HEK293 (cell line): ENCODE measurements at regions not wholly inside any gene's neighbourhood (a gene's known extent, or its start where the extent isn't known, plus 50 kb on each side); places are given as distances from the start of the nearest gene placed in this dataset.

ENCODE experiments used
- CTCF ChIP-seq: fragments of 450-650 bp; formaldehyde crosslinking; IDR thresholded peaks from 2 replicates; pipeline ENCODE4 v1.5.1; 2016; ENCODE audit warnings: missing biosample characterization, missing genetic modification characterization
- TCF7L2 ChIP-seq: IDR thresholded peaks from 2 replicates; pipeline ENCODE4 v1.6.1; 2011; ENCODE audit warnings: low read depth, mild to moderate bottlenecking, inconsistent platforms, low read length, moderate library complexity, borderline replicate concordance
- YY1 ChIP-seq: fragments of 450-650 bp; formaldehyde crosslinking; IDR thresholded peaks from 2 replicates; pipeline ENCODE4 v1.5.1; 2018; ENCODE audit warnings: missing biosample characterization, missing genetic modification characterization
- ZBTB7A ChIP-seq: fragments of 450-650 bp; formaldehyde crosslinking; IDR thresholded peaks from 2 replicates; pipeline ENCODE4 v1.5.1; 2016; ENCODE audit warnings: low read depth, missing biosample characterization, missing genetic modification characterization
- ZNF121 ChIP-seq: fragments of 450-650 bp; formaldehyde crosslinking; IDR thresholded peaks from 2 replicates; pipeline ENCODE4 v1.5.1; 2016; ENCODE audit warnings: missing biosample characterization, missing genetic modification characterization
- ZNF558 ChIP-seq: fragments of 450-650 bp; formaldehyde crosslinking; IDR thresholded peaks from 2 replicates; pipeline ENCODE4 v1.5.1; 2016; ENCODE audit warnings: missing biosample characterization, missing genetic modification characterization
- TF ChIP-seq, protein P1 (sequence below): fragments of 450-650 bp; formaldehyde crosslinking; IDR thresholded peaks from 2 replicates; pipeline ENCODE4 v1.5.1; 2016; ENCODE audit warnings: missing biosample characterization, missing genetic modification characterization
- TF ChIP-seq, protein P2 (sequence below): fragments of 450-650 bp; formaldehyde crosslinking; IDR thresholded peaks from 2 replicates; pipeline ENCODE4 v1.5.1; 2016; ENCODE audit warnings: missing biosample characterization, missing genetic modification characterization, low read depth

DNA sequence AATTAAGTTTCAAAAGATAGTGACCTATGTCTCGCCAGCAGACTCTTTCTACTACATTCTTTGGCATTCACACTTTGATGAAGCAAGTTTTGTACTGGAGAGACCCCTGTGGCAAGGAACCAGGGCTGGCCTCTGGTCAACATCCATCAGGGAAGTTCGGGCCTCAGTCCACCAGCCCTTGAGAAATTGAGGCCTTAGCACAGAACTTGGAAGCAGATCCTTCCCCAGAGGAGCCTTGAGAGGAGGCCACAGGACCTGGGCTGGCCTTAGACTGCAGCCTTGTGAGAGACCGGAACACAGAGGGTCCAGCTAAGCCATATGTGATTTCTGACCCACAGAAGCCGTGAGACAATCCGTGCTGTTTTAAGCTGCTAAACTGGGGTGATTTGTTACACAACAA is 317.9 kb downstream of the ZSWIM6 start:
- TF ChIP-seq YY1 (tag by site-specific recombination) (no peak), ZNF121 (tag by site-specific recombination) (no peak), CTCF (tag by site-specific recombination) (no peak), ZNF558 (no peak), TCF7L2 (no peak), ZBTB7A (tag by site-specific recombination) (no peak)
- TF ChIP-seq, protein P1, sequence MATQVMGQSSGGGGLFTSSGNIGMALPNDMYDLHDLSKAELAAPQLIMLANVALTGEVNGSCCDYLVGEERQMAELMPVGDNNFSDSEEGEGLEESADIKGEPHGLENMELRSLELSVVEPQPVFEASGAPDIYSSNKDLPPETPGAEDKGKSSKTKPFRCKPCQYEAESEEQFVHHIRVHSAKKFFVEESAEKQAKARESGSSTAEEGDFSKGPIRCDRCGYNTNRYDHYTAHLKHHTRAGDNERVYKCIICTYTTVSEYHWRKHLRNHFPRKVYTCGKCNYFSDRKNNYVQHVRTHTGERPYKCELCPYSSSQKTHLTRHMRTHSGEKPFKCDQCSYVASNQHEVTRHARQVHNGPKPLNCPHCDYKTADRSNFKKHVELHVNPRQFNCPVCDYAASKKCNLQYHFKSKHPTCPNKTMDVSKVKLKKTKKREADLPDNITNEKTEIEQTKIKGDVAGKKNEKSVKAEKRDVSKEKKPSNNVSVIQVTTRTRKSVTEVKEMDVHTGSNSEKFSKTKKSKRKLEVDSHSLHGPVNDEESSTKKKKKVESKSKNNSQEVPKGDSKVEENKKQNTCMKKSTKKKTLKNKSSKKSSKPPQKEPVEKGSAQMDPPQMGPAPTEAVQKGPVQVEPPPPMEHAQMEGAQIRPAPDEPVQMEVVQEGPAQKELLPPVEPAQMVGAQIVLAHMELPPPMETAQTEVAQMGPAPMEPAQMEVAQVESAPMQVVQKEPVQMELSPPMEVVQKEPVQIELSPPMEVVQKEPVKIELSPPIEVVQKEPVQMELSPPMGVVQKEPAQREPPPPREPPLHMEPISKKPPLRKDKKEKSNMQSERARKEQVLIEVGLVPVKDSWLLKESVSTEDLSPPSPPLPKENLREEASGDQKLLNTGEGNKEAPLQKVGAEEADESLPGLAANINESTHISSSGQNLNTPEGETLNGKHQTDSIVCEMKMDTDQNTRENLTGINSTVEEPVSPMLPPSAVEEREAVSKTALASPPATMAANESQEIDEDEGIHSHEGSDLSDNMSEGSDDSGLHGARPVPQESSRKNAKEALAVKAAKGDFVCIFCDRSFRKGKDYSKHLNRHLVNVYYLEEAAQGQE (tag by site-specific recombination): no peak
- TF ChIP-seq, protein P2, sequence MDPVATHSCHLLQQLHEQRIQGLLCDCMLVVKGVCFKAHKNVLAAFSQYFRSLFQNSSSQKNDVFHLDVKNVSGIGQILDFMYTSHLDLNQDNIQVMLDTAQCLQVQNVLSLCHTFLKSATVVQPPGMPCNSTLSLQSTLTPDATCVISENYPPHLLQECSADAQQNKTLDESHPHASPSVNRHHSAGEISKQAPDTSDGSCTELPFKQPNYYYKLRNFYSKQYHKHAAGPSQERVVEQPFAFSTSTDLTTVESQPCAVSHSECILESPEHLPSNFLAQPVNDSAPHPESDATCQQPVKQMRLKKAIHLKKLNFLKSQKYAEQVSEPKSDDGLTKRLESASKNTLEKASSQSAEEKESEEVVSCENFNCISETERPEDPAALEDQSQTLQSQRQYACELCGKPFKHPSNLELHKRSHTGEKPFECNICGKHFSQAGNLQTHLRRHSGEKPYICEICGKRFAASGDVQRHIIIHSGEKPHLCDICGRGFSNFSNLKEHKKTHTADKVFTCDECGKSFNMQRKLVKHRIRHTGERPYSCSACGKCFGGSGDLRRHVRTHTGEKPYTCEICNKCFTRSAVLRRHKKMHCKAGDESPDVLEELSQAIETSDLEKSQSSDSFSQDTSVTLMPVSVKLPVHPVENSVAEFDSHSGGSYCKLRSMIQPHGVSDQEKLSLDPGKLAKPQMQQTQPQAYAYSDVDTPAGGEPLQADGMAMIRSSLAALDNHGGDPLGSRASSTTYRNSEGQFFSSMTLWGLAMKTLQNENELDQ (tag by site-specific recombination): no peak
